SK-N-SH (cell line): ENCODE measurements at regions not wholly inside any gene's neighbourhood (a gene's known extent, or its start where the extent isn't known, plus 50 kb on each side); places are given as distances from the start of the nearest gene placed in this dataset.

Experiments used
- CHD2 ChIP-seq: fragments of 150-350 bp; IDR thresholded peaks from 2 replicates; pipeline ENCODE4 v1.6.1; 2018; ENCODE audit warnings: low read length; ENCODE audit not compliant: partially characterized antibody
- CTCF ChIP-seq: fragments of 200-600 bp; sonication (generic); IDR thresholded peaks from 2 replicates; pipeline ENCODE4 v1.6.1; 2017; ENCODE audit warnings: antibody characterized with exemption, mild to moderate bottlenecking, moderate library complexity
- MXI1 ChIP-seq: IDR thresholded peaks from 2 replicates; pipeline ENCODE4 v1.6.1; 2012; ENCODE audit warnings: mild to moderate bottlenecking, low read depth, low read length, improper control_type of control experiment
- PBX3 ChIP-seq: IDR thresholded peaks from 2 replicates; pipeline ENCODE4; 2012
- POLR2AphosphoS5 ChIP-seq: IDR thresholded peaks from 2 replicates; pipeline ENCODE4 v1.6.1; 2012; ENCODE audit warnings: low read depth, low read length
- RAD21 ChIP-seq: IDR thresholded peaks from 2 replicates; pipeline ENCODE4 v1.6.1; 2012; ENCODE audit warnings: mild to moderate bottlenecking, low read length
- RCOR1 ChIP-seq: fragments of 150-350 bp; IDR thresholded peaks from 2 replicates; pipeline ENCODE4 v1.6.1; 2017; ENCODE audit warnings: antibody characterized with exemption, low read length
- RFX5 ChIP-seq: IDR thresholded peaks from 2 replicates; pipeline ENCODE4 v1.6.1; 2012; ENCODE audit warnings: mild to moderate bottlenecking, improper control_type of control experiment, low read length
- RXRA ChIP-seq: IDR thresholded peaks from 2 replicates; pipeline ENCODE4 v1.4.0; 2012; ENCODE audit warnings: low read depth, mild to moderate bottlenecking, borderline replicate concordance
- TAF1 ChIP-seq: IDR thresholded peaks from 2 replicates; pipeline ENCODE4 v1.6.1; 2012; ENCODE audit warnings: low read depth, mild to moderate bottlenecking, low read length, moderate library complexity, borderline replicate concordance
- TCF12 ChIP-seq: IDR thresholded peaks from 2 replicates; pipeline ENCODE4 v1.4.0; 2012
- TEAD4 ChIP-seq: IDR thresholded peaks from 2 replicates; pipeline ENCODE4 v1.4.0; 2012; ENCODE audit warnings: mild to moderate bottlenecking, borderline replicate concordance; ENCODE audit not compliant: insufficient read depth
- USF2 ChIP-seq: fragments of 150-350 bp; IDR thresholded peaks from 2 replicates; pipeline ENCODE4 v1.6.1; 2017; ENCODE audit warnings: antibody characterized with exemption, low read length, low read depth, borderline replicate concordance
- ZBTB33 ChIP-seq: IDR thresholded peaks from 2 replicates; pipeline ENCODE4 v1.4.0; 2012; ENCODE audit warnings: low read depth, borderline replicate concordance

- no peak for TF ChIP-seq PBX3
- no peak for TF ChIP-seq CTCF
- no peak for TF ChIP-seq RCOR1
- TF ChIP-seq TAF1: no peak
- no peak for TF ChIP-seq MXI1
- no peak for TF ChIP-seq TCF12
- no peak for TF ChIP-seq RFX5
- no peak for TF ChIP-seq RXRA
- no peak for TF ChIP-seq USF2
- TF ChIP-seq ZBTB33: no peak
- TF ChIP-seq POLR2AphosphoS5: no peak
- TF ChIP-seq TEAD4: no peak
- TF ChIP-seq CHD2: no peak
- no peak for TF ChIP-seq RAD21
Observed at GRCh38 chrX:148371291-148371690, 129.1 kb upstream of the AFF2 start.
